NCI-H226 (cell line): ENCODE measurements at regions not wholly inside any gene's neighbourhood (a gene's known extent, or its start where the extent isn't known, plus 50 kb on each side); places are given as distances from the start of the nearest gene placed in this dataset.

ENCODE experiments used
- DNase-seq: peaks from one replicate; pipeline ENCODE4 v3.0.0-alpha.2; 2015

- no peak for DNase-seq
Observed at GRCh38 chr18:7492385-7492784, 74.7 kb upstream of the PTPRM start.

GRCh38 chr18:7497081-7497480 lies 70.0 kb upstream of the PTPRM start:
- DNase-seq = no peak

DNA sequence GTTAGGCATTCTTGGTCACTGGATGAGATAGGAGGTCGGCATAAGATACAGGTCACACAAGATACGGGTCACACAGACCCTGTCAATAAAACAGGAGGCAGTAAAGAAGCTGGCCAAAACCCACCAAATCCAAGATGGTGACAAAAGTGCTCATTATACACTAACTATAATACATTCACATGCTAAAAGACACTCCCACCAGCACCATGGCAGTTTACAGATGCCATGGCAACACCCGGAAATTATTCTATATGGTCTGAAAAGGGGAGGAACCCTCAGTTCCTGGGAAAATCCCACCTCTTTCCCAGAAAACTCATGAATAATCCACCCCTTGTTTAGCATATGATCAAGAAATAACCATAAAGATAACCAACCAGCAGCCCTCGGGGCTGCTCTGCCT lies 56.0 kb upstream of the PTPRM start:
- no peak for DNase-seq

DNA sequence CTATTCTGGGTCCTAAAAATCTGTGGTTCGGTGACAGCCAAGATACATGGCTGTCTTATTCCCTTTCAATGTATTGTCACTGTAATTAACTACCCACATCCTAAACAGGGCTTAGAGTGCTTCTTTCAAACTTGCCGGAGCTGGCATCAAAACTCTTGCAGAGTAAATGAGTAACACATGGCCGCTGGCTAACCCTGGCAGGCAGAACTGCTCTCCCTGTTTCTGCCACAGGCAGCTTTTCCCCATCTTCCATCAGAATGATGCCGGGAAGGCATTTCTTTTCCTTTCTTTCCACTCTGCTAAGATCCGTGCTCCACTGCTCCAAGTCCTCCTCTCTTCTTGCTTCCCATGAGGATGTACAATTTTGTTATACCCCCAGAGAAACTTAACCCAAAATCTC lies 54.8 kb upstream of the PTPRM start:
- DNase-seq = no peak

DNA sequence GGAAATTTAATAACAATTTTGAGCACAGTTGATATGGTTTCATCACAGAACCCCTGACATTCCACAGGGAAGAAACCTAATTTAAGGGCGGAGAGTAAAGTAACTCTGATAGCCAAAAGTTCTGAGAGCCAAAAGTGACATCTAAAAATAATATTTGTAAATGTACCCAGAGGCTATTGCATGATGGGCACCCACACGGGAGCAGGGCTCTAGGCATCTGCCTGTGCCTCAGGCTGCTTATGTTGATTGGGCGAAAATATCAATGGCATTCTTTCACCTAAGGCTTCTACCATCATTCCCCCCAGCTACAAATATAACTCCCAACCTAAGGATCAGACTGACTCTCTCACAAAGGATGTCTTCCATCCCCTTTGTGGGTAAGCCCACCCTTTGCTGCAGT lies 54.1 kb upstream of the PTPRM start:
- DNase-seq = no peak

- no peak for DNase-seq
Observed at GRCh38 chr18:7514796-7515440, 52.2 kb upstream of the PTPRM start.

- no peak for DNase-seq
Observed at GRCh38 chr18:7516266-7517117, 50.6 kb upstream of the PTPRM start.
